PC-3 (cell line): ENCODE measurements at regions not wholly inside any gene's neighbourhood (a gene's known extent, or its start where the extent isn't known, plus 50 kb on each side); places are given as distances from the start of the nearest gene placed in this dataset.

Source experiments
- ATAC-seq: fragments of 200-7000 bp; cut with Tn5 transposase; 2 replicates; pipeline ENCODE4 v1.9.1; 2020; ENCODE audit warnings: mild to moderate bottlenecking, moderate library complexity
- BruUV-seq: library from RNA; stranded (reverse); fragments of 400-500 nt; replicated peaks from 2 replicates; lab custom pipeline; 2021; lab: Mats Ljungman, UMichigan
- CTCF ChIA-PET: fragments of 300-600 bp; sonication (Branson Sonifier 250); formaldehyde crosslinking; loops from one replicate; lab custom pipeline; 2022; ENCODE audit warnings: antibody characterized with exemption; lab: Charles Lee
- POLR2A ChIA-PET: fragments of 300-600 bp; sonication (Branson Sonifier 250); formaldehyde crosslinking; loops from one replicate; lab custom pipeline; 2022; ENCODE audit warnings: antibody characterized with exemption; ENCODE audit not compliant: unreplicated experiment; lab: Charles Lee
- DNase-seq: peaks from one replicate; pipeline ENCODE4 v3.0.0-alpha.2; 2015
- H2AFZ ChIP-seq: fragments of 300-600 bp; sonication (generic); 2 replicates; pipeline ENCODE4 v1.6.0; 2016; ENCODE audit warnings: antibody characterized with exemption, low read length
- H3F3A ChIP-seq: fragments of 300-600 bp; sonication (generic); one replicate; pipeline ENCODE4 v1.6.0; 2017; ENCODE audit warnings: antibody characterized with exemption, low read length, control low read depth, mild to moderate bottlenecking; ENCODE audit not compliant: unreplicated experiment
- H3K27ac ChIP-seq: fragments of 300-600 bp; sonication (generic); 2 replicates; pipeline ENCODE4 v1.5.1; 2016; ENCODE audit warnings: mild to moderate bottlenecking, low read length
- H3K27me3 ChIP-seq: fragments of 300-600 bp; sonication (generic); 2 replicates; pipeline ENCODE4 v1.6.1; 2016; ENCODE audit warnings: low read length, mixed read lengths
- H3K36me3 ChIP-seq: fragments of 300-600 bp; sonication (generic); 2 replicates; pipeline ENCODE4 v1.6.1; 2016; ENCODE audit warnings: low read depth, mixed run types, low read length, mixed read lengths
- H3K4me1 ChIP-seq: fragments of 300-600 bp; sonication (generic); 2 replicates; pipeline ENCODE4 v1.5.1; 2016; ENCODE audit warnings: low read length; ENCODE audit not compliant: insufficient read depth
- H3K4me2 ChIP-seq: fragments of 300-600 bp; sonication (generic); 2 replicates; pipeline ENCODE4 v1.6.0; 2016; ENCODE audit warnings: low read length
- H3K4me3 ChIP-seq: fragments of 300-600 bp; sonication (generic); 2 replicates; pipeline ENCODE4 v1.5.1; 2016; ENCODE audit warnings: mild to moderate bottlenecking, low read length, mixed read lengths
- H3K79me2 ChIP-seq: fragments of 300-600 bp; sonication (generic); 2 replicates; pipeline ENCODE4 v1.6.1; 2017; ENCODE audit warnings: low read length, mixed read lengths
- H3K9ac ChIP-seq: fragments of 300-600 bp; sonication (generic); 2 replicates; pipeline ENCODE4 v1.6.0; 2016; ENCODE audit warnings: mild to moderate bottlenecking, low read length
- H3K9me2 ChIP-seq: fragments of 300-600 bp; sonication (generic); replicated peaks from 2 replicates; pipeline ENCODE4 v1.6.1; 2016; ENCODE audit warnings: mixed run types, low read length, mixed read lengths
- H3K9me3 ChIP-seq: fragments of 300-600 bp; sonication (generic); 2 replicates; pipeline ENCODE4 v1.6.1; 2016; ENCODE audit warnings: low read length, mixed read lengths
- H4K20me1 ChIP-seq: fragments of 300-600 bp; sonication (generic); 2 replicates; pipeline ENCODE4 v1.6.1; 2016; ENCODE audit warnings: low read length, mixed read lengths
- EZH2 ChIP-seq: fragments of 300-600 bp; sonication (generic); IDR thresholded peaks from one replicate; pipeline ENCODE4 v1.6.1; 2017; ENCODE audit warnings: antibody characterized with exemption, mild to moderate bottlenecking, low read length; ENCODE audit not compliant: unreplicated experiment
- EZH2phosphoT487 ChIP-seq: fragments of 300-600 bp; sonication (generic); IDR thresholded peaks from 2 replicates; pipeline ENCODE4 v1.6.1; 2018; ENCODE audit warnings: mild to moderate bottlenecking, antibody characterized with exemption, low read length, borderline replicate concordance
- intact Hi-C: fragments of 100-400 bp; cut with micrococcal nuclease; formaldehyde crosslinking; loops from 2 replicates; pipeline ENCODE4 v1.9.0; 2023
- TF ChIP-seq, protein P1 (sequence below): fragments of 300-600 bp; sonication (generic); conservative IDR thresholded peaks from 2 replicates; pipeline ENCODE4 v1.5.1; 2017; ENCODE audit warnings: antibody characterized with exemption, low read depth, mild to moderate bottlenecking, low read length

- no peaks in the 10 kb centered on the region for H3K27me3 ChIP-seq
- H4K20me1 ChIP-seq = no peaks in the 10 kb centered on the region
- no peaks in the 10 kb centered on the region for H3K36me3 ChIP-seq
- no peaks in the 10 kb centered on the region for H3K9me2 ChIP-seq
- intact Hi-C loops = no loop called here
- H3K4me1 ChIP-seq = peaks cover 9% of the 10 kb centered on the region; the same call in 1 of the 2 replicates
- DNase-seq = no peak
- H2AFZ ChIP-seq = no peak overlapping the region
- H3K79me2 ChIP-seq = no peaks in the 10 kb centered on the region
- no peak overlapping the region for H3K27ac ChIP-seq
- no peaks in the 10 kb centered on the region for H3F3A ChIP-seq
- no peak overlapping the region for H3K9ac ChIP-seq
- no peak overlapping the region for H3K4me2 ChIP-seq
- BruUV-seq = no TSS peak
- H3K4me3 ChIP-seq = no peak overlapping the region
- no peaks in the 10 kb centered on the region for H3K9me3 ChIP-seq
- POLR2A ChIA-PET = no interaction called here
- CTCF ChIA-PET = no interaction called here
- no peak for TF ChIP-seq EZH2
- no peak for ATAC-seq
These were observed 378.2 kb upstream of the ARID1B start for GRCh38 chr6:156398966-156399365.

- Histone ChIP-seq H3K9me2 (no peaks in the 10 kb centered on the region), H2AFZ (no peak overlapping the region), H3F3A (no peaks in the 10 kb centered on the region), H3K9ac (no peak overlapping the region), H3K27ac (no peak overlapping the region), H3K79me2 (no peaks in the 10 kb centered on the region), H3K36me3 (no peaks in the 10 kb centered on the region), H3K9me3 (no peaks in the 10 kb centered on the region), H4K20me1 (no peaks in the 10 kb centered on the region), H3K4me2 (no peak overlapping the region), H3K4me1 (peaks cover 9% of the 10 kb centered on the region; the same call in 1 of the 2 replicates), H3K4me3 (no peak overlapping the region), H3K27me3 (no peaks in the 10 kb centered on the region)
- TF ChIP-seq EZH2 (no peak), EZH2phosphoT487 (no peak)
- TF ChIP-seq, protein P1, sequence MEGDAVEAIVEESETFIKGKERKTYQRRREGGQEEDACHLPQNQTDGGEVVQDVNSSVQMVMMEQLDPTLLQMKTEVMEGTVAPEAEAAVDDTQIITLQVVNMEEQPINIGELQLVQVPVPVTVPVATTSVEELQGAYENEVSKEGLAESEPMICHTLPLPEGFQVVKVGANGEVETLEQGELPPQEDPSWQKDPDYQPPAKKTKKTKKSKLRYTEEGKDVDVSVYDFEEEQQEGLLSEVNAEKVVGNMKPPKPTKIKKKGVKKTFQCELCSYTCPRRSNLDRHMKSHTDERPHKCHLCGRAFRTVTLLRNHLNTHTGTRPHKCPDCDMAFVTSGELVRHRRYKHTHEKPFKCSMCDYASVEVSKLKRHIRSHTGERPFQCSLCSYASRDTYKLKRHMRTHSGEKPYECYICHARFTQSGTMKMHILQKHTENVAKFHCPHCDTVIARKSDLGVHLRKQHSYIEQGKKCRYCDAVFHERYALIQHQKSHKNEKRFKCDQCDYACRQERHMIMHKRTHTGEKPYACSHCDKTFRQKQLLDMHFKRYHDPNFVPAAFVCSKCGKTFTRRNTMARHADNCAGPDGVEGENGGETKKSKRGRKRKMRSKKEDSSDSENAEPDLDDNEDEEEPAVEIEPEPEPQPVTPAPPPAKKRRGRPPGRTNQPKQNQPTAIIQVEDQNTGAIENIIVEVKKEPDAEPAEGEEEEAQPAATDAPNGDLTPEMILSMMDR = no peak
- no peak for DNase-seq
- no TSS peak for BruUV-seq
- CTCF ChIA-PET = no interaction called here
- no peak for ATAC-seq
- intact Hi-C loops = no loop called here
- POLR2A ChIA-PET = no interaction called here
These were observed 378.8 kb upstream of the ARID1B start for GRCh38 chr6:156398371-156398770.

- no peak overlapping the region for H3K4me3 ChIP-seq
These were observed 380.3 kb upstream of the ARID1B start for GRCh38 chr6:156396791-156397418.

More at GRCh38 chr6:156396791-156397418, 380.3 kb upstream of the ARID1B start:
- POLR2A ChIA-PET = no interaction called here
- Histone ChIP-seq H3K9me3 (no peaks in the 10 kb centered on the region), H3K27me3 (no peaks in the 10 kb centered on the region), H3K36me3 (no peaks in the 10 kb centered on the region), H3K9me2 (no peaks in the 10 kb centered on the region), H3K4me2 (no peak overlapping the region), H3K9ac (no peak overlapping the region), H3F3A (no peaks in the 10 kb centered on the region), H3K4me1 (peaks cover 9% of the 10 kb centered on the region; the same call in 1 of the 2 replicates), H4K20me1 (no peaks in the 10 kb centered on the region), H3K79me2 (no peaks in the 10 kb centered on the region), H2AFZ (no peak overlapping the region), H3K27ac (no peak overlapping the region)
- no TSS peak for BruUV-seq
- no peak for TF ChIP-seq EZH2
- CTCF ChIA-PET = no interaction called here
- ATAC-seq (no peak), DNase-seq (no peak)
- intact Hi-C loops = no loop called here
